ENCODE measurements at regions not wholly inside any gene's neighbourhood (a gene's known extent, or its start where the extent isn't known, plus 50 kb on each side); places are given as distances from the start of the nearest gene placed in this dataset.

DNA sequence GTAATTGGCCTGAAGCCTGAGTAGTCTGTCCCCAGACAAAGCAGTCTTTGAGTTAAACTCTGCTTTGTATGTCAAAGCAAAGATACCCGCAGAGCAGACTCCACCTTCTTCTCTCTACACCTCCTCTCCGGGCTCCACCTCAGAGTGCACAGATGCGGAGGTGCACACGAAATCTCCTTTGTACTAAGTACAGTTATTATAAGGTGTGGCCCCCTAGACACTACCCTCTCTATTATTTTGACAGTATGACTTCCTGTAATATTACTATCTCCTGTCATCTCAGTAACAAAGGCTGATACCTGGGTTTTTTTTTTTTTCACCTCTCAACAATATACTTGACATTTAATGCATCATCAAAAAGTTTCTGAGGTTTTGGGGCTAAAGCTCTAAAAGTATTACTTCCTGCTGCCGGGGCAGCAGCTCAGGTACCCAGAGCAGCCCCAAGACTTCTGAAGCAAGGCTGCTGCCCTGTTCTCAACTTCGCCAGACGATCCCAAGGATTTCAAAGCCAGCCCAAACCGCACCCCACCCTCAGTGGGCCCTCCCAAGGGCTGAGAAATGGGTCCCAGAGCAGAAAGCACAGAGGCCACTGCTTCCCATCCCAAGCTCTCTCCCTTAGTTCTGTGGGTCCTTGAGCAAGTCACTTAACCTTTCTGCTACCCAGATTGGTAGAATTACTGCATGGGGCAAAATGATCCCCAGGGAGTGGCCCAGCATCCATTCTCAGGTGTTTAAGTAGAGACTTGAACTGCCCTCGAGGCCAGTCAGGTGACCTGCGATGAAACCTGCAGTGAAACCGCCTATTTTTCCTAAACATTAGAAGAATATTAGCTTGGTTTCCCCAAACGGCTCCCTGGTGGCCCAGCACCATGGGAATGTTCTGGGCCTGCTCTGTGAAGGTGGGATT is 180.6 kb downstream of the FOXO1 start (continued):
- TF ChIP-seq ZNF645 (tag by site-specific recombination; IDR thresholded peaks at IDR 0.05) (no peak), ZNF571 (tag by site-specific recombination; IDR thresholded peaks at IDR 0.05) (no peak), ZNF239 (tag by site-specific recombination; IDR thresholded peaks at IDR 0.05) (no peak), HIC1 (tag by site-specific recombination; IDR thresholded peaks at IDR 0.05) (no peak)

DNA sequence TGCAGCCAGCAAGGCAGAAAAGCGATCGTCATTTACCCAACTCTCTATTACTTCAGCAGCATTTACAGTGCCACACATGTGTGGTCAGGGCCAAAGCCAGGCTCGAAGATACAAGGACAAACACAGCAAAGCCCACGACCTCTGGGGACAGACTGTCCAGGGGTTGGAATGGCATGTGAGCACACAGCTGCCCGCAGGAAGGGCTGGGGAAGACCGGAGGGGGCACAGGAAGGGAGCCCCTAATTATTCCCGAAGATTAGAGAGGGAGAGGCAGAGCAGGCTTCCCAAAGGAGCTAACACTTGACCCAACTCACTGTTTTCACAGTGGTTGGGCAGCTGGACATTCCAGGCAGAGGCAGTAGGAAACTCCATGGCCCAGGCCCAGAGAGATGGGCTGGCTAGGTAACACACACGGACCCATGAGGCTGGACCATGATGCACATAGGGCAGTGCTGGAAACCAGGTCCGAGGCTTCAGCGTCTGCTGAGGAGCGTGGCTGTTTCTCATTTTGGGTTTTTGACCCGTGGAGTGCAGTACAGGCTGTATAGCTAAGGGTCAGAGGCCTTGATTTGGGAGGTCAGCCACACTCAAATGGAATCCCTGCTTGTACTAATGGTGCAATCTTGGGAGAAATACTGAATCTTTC is 179.8 kb downstream of the FOXO1 start:
- Histone ChIP-seq H3K27ac (ENCODE audit: extremely low read depth, low read depth, low read length) (no peak overlapping the region), H3K9me3 (ENCODE audit: control insufficient read depth, insufficient read depth, low read depth, low read length) (no peaks in the 10 kb centered on the region), H3K4me1 (ENCODE audit: control insufficient read depth, insufficient read depth, low read length) (peaks cover 7% of the 10 kb centered on the region), H3K36me3 (ENCODE audit: control insufficient read depth in 2 of 2, insufficient read depth in 1 of 2, low read length in 2 of 2) (no peaks in the 10 kb centered on the region), H3K4me3 (ENCODE audit: low read depth, low read length) (no peak overlapping the region)
- ChIA-PET POLR2A (no interaction called here), CTCF (no interaction called here)
- no peak for TF ChIP-seq ZNF292 (tag by site-specific recombination; IDR thresholded peaks at IDR 0.05; ENCODE audit: borderline replicate concordance, low read depth)
- TF ChIP-seq ZSCAN30 (tag by site-specific recombination; IDR thresholded peaks at IDR 0.05) = no peak
- TF ChIP-seq ZNF488 (tag by site-specific recombination; IDR thresholded peaks at IDR 0.05) = no peak
- no peak for TF ChIP-seq ZNF623 (tag by site-specific recombination; IDR thresholded peaks at IDR 0.05)
- TF ChIP-seq ZNF280C (tag by site-specific recombination; IDR thresholded peaks at IDR 0.05) = no peak
- TF ChIP-seq, protein P1, sequence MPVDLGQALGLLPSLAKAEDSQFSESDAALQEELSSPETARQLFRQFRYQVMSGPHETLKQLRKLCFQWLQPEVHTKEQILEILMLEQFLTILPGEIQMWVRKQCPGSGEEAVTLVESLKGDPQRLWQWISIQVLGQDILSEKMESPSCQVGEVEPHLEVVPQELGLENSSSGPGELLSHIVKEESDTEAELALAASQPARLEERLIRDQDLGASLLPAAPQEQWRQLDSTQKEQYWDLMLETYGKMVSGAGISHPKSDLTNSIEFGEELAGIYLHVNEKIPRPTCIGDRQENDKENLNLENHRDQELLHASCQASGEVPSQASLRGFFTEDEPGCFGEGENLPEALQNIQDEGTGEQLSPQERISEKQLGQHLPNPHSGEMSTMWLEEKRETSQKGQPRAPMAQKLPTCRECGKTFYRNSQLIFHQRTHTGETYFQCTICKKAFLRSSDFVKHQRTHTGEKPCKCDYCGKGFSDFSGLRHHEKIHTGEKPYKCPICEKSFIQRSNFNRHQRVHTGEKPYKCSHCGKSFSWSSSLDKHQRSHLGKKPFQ (tag by site-specific recombination; IDR thresholded peaks at IDR 0.05) = no peak

DNA sequence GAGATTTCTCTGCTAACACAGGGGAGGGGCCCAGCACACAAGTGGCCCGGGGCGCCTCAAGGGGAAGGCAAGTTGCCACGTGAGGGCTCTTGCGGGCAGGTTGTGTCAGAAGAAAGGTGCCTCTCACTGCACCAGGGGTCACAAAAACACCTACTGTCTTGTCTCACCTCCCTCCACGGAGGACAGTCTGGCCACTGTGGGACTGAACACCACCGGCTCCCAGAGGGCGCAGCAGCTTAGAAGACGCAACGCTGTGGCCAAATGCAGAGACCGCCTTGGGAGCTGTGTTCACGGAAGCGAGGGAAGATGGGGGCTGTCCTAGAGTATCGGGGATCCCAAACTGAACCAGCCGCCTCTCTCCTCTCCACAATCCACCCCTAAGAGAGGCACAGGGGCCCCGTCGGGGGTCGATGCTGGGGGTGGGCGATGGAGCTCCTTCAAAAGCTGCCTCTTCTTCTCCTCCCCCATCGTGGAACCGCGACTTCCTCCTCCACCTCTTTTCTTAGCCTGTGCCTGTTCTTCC is 177.5 kb downstream of the FOXO1 start:
- Histone ChIP-seq H3K27ac (ENCODE audit: extremely low read depth, low read depth, low read length) (no peak overlapping the region), H3K4me3 (ENCODE audit: low read depth, low read length) (no peak overlapping the region), H3K36me3 (ENCODE audit: control insufficient read depth in 2 of 2, insufficient read depth in 1 of 2, low read length in 2 of 2) (no peaks in the 10 kb centered on the region), H3K9me3 (ENCODE audit: control insufficient read depth, insufficient read depth, low read depth, low read length) (no peaks in the 10 kb centered on the region), H3K4me1 (ENCODE audit: control insufficient read depth, insufficient read depth, low read length) (peaks cover 7% of the 10 kb centered on the region)
- ChIA-PET POLR2A (no interaction called here), CTCF (no interaction called here)
- TF ChIP-seq ZEB2 (tag by site-specific recombination; IDR thresholded peaks at IDR 0.05) (no peak), ZNF654 (tag by site-specific recombination; IDR thresholded peaks at IDR 0.05; ENCODE audit: low read depth) (no peak), ZNF629 (tag by site-specific recombination; IDR thresholded peaks at IDR 0.05) (no peak), ZNF19 (tag by site-specific recombination; IDR thresholded peaks at IDR 0.05; ENCODE audit: low read depth) (no peak), HOXC10 (CRISPR knock-in tag; IDR thresholded peaks at IDR 0.05) (no peak), SP3 (tag by site-specific recombination; IDR thresholded peaks at IDR 0.05) (no peak)
